Naive thymus-derived CD4-positive, alpha-beta T cell (primary cell): ENCODE measurements at regions not wholly inside any gene's neighbourhood (a gene's known extent, or its start where the extent isn't known, plus 50 kb on each side); places are given as distances from the start of the nearest gene placed in this dataset.

Experiments
- ATAC-seq: fragments of 150-1000 bp; cut with Tn5 transposase; 2 replicates; pipeline ENCODE4 v1.10.0; 2021; ENCODE audit warnings: mild to moderate bottlenecking, moderate library complexity
- CTCF ChIA-PET: fragments of 350-600 bp; sonication (Branson Sonifier 250); formaldehyde crosslinking; loops from one replicate; lab custom pipeline; 2021; ENCODE audit warnings: antibody characterized with exemption; lab: Charles Lee
- POLR2A ChIA-PET: fragments of 350-600 bp; sonication (Branson Sonifier 250); formaldehyde crosslinking; loops from one replicate; lab custom pipeline; 2021; ENCODE audit warnings: antibody characterized with exemption, inconsistent platforms; lab: Charles Lee
- DNase-seq, 9 donors: peaks; one replicate each; pipeline versions ENCODE4 v3.0.0 to v3.0.0-alpha.2; 2020 to 2022; ENCODE audit warnings: mixed read lengths in 1 of 9
- H3K27ac ChIP-seq: one replicate; pipeline ENCODE4 v1.7.0; 2013; ENCODE audit warnings: mild to moderate bottlenecking, low read depth, low read length, moderate library complexity
- H3K27me3 ChIP-seq, 2 donors: one replicate each; pipeline ENCODE4 v1.7.0; 2013; ENCODE audit warnings: low read length in 2 of 2, mild to moderate bottlenecking in 2 of 2, moderate library complexity in 2 of 2; ENCODE audit not compliant: control insufficient read depth in 2 of 2, insufficient read depth in 2 of 2
- H3K36me3 ChIP-seq, 3 experiments: 1 replicate in 2 of 3; 2 replicates in 1 of 3; pipeline ENCODE4 v1.7.0; 2013; ENCODE audit warnings: low read length in 3 of 3, mild to moderate bottlenecking in 3 of 3, moderate library complexity in 1 of 3; ENCODE audit not compliant: insufficient read depth in 3 of 3, control insufficient read depth in 2 of 3
- H3K4me1 ChIP-seq, 2 donors: one replicate each; pipeline ENCODE4 v1.7.0; 2013; ENCODE audit warnings: low read length in 2 of 2, mild to moderate bottlenecking in 2 of 2, moderate library complexity in 1 of 2; ENCODE audit not compliant: control insufficient read depth in 2 of 2, insufficient read depth in 2 of 2
- H3K4me3 ChIP-seq: 2 replicates; pipeline ENCODE4 v1.7.0; 2013; ENCODE audit warnings: mild to moderate bottlenecking, low read length
- H3K9me3 ChIP-seq, 3 experiments: 1 replicate in 2 of 3; 2 replicates in 1 of 3; pipeline ENCODE4 v1.7.0; 2013; ENCODE audit warnings: low read length in 3 of 3; ENCODE audit not compliant: control insufficient read depth in 2 of 3
- H3K27ac Mint-ChIP-seq, 9 donors: one replicate each; pipeline ENCODE4 v1.8.0; 2020 to 2022; ENCODE audit warnings: mixed read lengths in 9 of 9, mild to moderate bottlenecking in 8 of 9, moderate library complexity in 5 of 9, inconsistent platforms in 2 of 9
- H3K27me3 Mint-ChIP-seq, 5 donors: one replicate each; pipeline ENCODE4 v1.8.0; 2021 to 2022; ENCODE audit warnings: mixed read lengths in 5 of 5, mild to moderate bottlenecking in 1 of 5
- H3K36me3 Mint-ChIP-seq, 5 donors: one replicate each; pipeline ENCODE4 v1.8.0; 2020 to 2022; ENCODE audit warnings: mixed read lengths in 5 of 5, mild to moderate bottlenecking in 3 of 5, inconsistent platforms in 1 of 5
- H3K4me1 Mint-ChIP-seq, 7 donors: one replicate each; pipeline ENCODE4 v1.8.0; 2020 to 2022; ENCODE audit warnings: mixed read lengths in 7 of 7, mild to moderate bottlenecking in 3 of 7, inconsistent platforms in 1 of 7
- H3K4me3 Mint-ChIP-seq, 10 donors: one replicate each; pipeline ENCODE4 v1.8.0; 2020 to 2022; ENCODE audit warnings: mild to moderate bottlenecking in 10 of 10, mixed read lengths in 10 of 10, moderate library complexity in 6 of 10, inconsistent platforms in 2 of 10
- H3K9me3 Mint-ChIP-seq, 11 donors: one replicate each; pipeline ENCODE4 v1.8.0; 2020 to 2022; ENCODE audit warnings: mixed read lengths in 11 of 11, mild to moderate bottlenecking in 4 of 11, inconsistent platforms in 1 of 11, moderate library complexity in 1 of 11
- intact Hi-C, 2 donors: fragments of 100-400 bp; cut with micrococcal nuclease; formaldehyde crosslinking; loops; one replicate each; pipeline ENCODE4 v1.15.1; 2023

DNA sequence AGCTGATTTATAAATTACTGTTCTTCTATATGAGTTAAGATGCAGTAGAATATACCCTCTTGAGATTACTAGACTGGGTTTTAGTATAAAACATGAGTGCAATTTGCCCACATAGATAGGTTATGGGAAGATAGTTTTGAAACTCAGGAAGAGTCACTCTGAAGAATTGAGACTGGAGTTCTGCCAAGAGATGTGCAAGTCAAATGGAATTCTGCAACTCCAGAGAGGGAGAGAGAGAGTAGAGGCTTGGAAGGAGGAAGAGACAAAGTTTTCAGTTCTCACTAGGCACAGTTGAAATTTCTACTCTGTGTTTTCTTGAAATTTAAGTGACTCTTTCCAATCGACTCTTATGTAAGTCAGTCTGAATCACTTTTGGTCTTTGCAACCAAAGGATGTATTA, 878.8 kb downstream of the TSN start:
- DNase-seq (no peak), ATAC-seq (no peak)
- H3K4me3 ChIP-seq = no peak overlapping the region
- ChIA-PET CTCF (no interaction called here), POLR2A (no interaction called here)
- H3K9me3 ChIP-seq = no peaks in the 10 kb centered on the region
- no peaks in the 10 kb centered on the region for H3K36me3 ChIP-seq
- H3K36me3 Mint-ChIP-seq = no peaks in the 10 kb centered on the region
- H3K27ac Mint-ChIP-seq = no peak overlapping the region
- intact Hi-C loops = no loop called here
- H3K4me1 Mint-ChIP-seq = no peaks in the 10 kb centered on the region
- H3K4me1 ChIP-seq = no peaks in the 10 kb centered on the region
- no peaks in the 10 kb centered on the region for H3K27me3 ChIP-seq
- peaks cover 0 to 16% (median 5%) of the 10 kb centered on the region in 11 donors for H3K9me3 Mint-ChIP-seq
- H3K27ac ChIP-seq = no peak overlapping the region
- H3K27me3 Mint-ChIP-seq = no peaks in the 10 kb centered on the region
- H3K4me3 Mint-ChIP-seq = no peak overlapping the region

DNA sequence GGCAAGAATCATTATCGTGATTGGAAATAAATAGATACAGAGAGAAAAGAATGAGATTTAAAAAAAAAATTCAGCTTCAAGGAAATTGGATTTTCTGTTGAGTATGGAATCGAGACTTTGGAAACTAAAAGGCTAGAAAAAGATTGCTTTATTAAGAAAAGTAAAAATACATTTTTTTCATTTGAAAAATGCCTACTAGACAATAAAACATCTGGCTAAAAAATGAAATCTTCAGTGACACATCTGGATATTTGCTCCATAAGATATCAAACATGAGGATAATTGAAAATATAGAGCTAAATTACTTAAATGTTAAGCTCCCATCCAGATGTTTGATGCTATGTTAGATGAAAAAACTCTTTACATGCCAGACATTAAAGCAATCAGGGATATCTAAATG, 879.5 kb downstream of the TSN start:
- Histone ChIP-seq H3K9me3 (no peaks in the 10 kb centered on the region), H3K27ac (no peak overlapping the region), H3K36me3 (no peaks in the 10 kb centered on the region), H3K4me1 (no peaks in the 10 kb centered on the region), H3K4me3 (no peak overlapping the region), H3K27me3 (no peaks in the 10 kb centered on the region)
- no peaks in the 10 kb centered on the region for H3K36me3 Mint-ChIP-seq
- H3K4me1 Mint-ChIP-seq = no peaks in the 10 kb centered on the region
- no peak overlapping the region for H3K4me3 Mint-ChIP-seq
- intact Hi-C loops = no loop called here
- no peaks in the 10 kb centered on the region for H3K27me3 Mint-ChIP-seq
- POLR2A ChIA-PET = no interaction called here
- no peak overlapping the region for H3K27ac Mint-ChIP-seq
- H3K9me3 Mint-ChIP-seq = peaks cover 0 to 14% (median 5%) of the 10 kb centered on the region in 11 donors
- DNase-seq (no peak), ATAC-seq (no peak)
- CTCF ChIA-PET = no interaction called here

DNA sequence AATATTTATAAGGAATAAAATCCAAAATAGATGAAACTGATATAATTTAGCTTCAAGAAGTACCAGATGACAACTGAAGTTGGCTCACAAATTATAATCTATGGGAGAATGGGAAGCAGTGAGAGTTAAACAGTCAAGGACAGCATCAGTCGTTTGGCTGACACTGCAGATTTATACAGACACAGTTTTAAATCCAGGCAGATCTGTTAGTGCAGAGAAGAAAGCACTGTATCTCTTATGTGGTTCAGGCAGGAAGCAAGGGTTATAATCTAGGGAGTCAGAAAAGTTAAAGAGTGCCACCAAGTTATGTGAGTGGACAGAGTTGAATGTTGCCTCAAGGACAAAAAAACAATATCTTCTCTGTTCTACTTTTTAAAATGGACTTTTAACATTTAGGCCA, 880.2 kb downstream of the TSN start:
- Mint-ChIP-seq H3K27me3 (no peaks in the 10 kb centered on the region), H3K4me1 (no peaks in the 10 kb centered on the region), H3K27ac (no peak overlapping the region), H3K36me3 (no peaks in the 10 kb centered on the region), H3K4me3 (no peak overlapping the region), H3K9me3 (peaks cover 0 to 14% (median 6%) of the 10 kb centered on the region in 11 donors)
- Histone ChIP-seq H3K4me1 (no peaks in the 10 kb centered on the region), H3K27ac (no peak overlapping the region), H3K36me3 (no peaks in the 10 kb centered on the region), H3K4me3 (no peak overlapping the region), H3K9me3 (no peaks in the 10 kb centered on the region), H3K27me3 (no peaks in the 10 kb centered on the region)
- DNase-seq (no peak), ATAC-seq (no peak)
- ChIA-PET POLR2A (no interaction called here), CTCF (no interaction called here)
- intact Hi-C loops = no loop called here

GRCh38 chr2:122636097-122636496, 880.6 kb downstream of the TSN start:
- Mint-ChIP-seq H3K36me3 (no peaks in the 10 kb centered on the region), H3K9me3 (peaks cover 0 to 14% (median 7%) of the 10 kb centered on the region in 11 donors), H3K27ac (no peak overlapping the region), H3K4me1 (no peaks in the 10 kb centered on the region), H3K4me3 (no peak overlapping the region), H3K27me3 (no peaks in the 10 kb centered on the region)
- no peak for DNase-seq
- intact Hi-C loops = no loop called here
- no peaks in the 10 kb centered on the region for H3K27me3 ChIP-seq
- no peak for ATAC-seq
- no peak overlapping the region for H3K4me3 ChIP-seq
- H3K9me3 ChIP-seq = no peaks in the 10 kb centered on the region
- ChIA-PET CTCF (no interaction called here), POLR2A (no interaction called here)
- H3K27ac ChIP-seq = no peak overlapping the region
- no peaks in the 10 kb centered on the region for H3K36me3 ChIP-seq
- H3K4me1 ChIP-seq = no peaks in the 10 kb centered on the region

GRCh38 chr2:122639176-122639575, 883.7 kb downstream of the TSN start:
- intact Hi-C loops = no loop called here
- H3K9me3 Mint-ChIP-seq = peaks cover 0 to 18% (median 6%) of the 10 kb centered on the region in 11 donors
- no peak overlapping the region for H3K27ac Mint-ChIP-seq
- Histone ChIP-seq H3K4me3 (no peak overlapping the region), H3K4me1 (no peaks in the 10 kb centered on the region), H3K27me3 (no peaks in the 10 kb centered on the region), H3K27ac (no peak overlapping the region), H3K36me3 (no peaks in the 10 kb centered on the region), H3K9me3 (no peaks in the 10 kb centered on the region)
- no peak overlapping the region for H3K4me3 Mint-ChIP-seq
- no peak for ATAC-seq
- ChIA-PET CTCF (interaction anchor here (0.6 kb wide), 1 partner anchor 135 kb away, joined by 4 read pairs; no protein-coding TSS in a partner anchor), POLR2A (no interaction called here)
- DNase-seq = no peak
- no peaks in the 10 kb centered on the region for H3K27me3 Mint-ChIP-seq
- no peaks in the 10 kb centered on the region for H3K36me3 Mint-ChIP-seq
- no peaks in the 10 kb centered on the region for H3K4me1 Mint-ChIP-seq

DNA sequence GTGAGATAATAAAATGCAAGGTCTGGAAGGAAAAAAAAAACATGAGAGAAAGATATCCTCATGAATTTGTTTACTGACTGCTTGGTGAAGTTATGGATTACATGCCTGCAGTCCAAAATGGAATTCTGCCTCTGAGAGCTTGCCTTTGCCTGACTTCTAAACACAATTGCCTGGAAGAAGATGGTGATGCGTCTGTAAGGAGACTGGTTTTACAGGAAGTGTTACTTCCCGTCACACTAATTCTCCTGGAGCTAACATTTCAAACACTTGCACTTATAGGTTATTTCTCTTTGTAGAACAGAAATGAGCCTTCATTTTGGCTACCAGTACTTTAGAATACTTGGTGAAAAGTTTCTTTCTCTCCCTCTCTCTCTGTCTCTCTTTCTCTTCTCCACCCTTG, 884.3 kb downstream of the TSN start:
- Mint-ChIP-seq H3K36me3 (no peaks in the 10 kb centered on the region), H3K9me3 (peaks cover 0 to 12% (median 6%) of the 10 kb centered on the region in 11 donors), H3K4me3 (no peak overlapping the region), H3K27me3 (no peaks in the 10 kb centered on the region), H3K27ac (no peak overlapping the region), H3K4me1 (no peaks in the 10 kb centered on the region)
- no peaks in the 10 kb centered on the region for H3K4me1 ChIP-seq
- H3K27me3 ChIP-seq = no peaks in the 10 kb centered on the region
- ChIA-PET CTCF (no interaction called here), POLR2A (no interaction called here)
- H3K36me3 ChIP-seq = no peaks in the 10 kb centered on the region
- no peak overlapping the region for H3K4me3 ChIP-seq
- DNase-seq = no peak
- intact Hi-C loops = no loop called here
- H3K9me3 ChIP-seq = no peaks in the 10 kb centered on the region
- no peak for ATAC-seq
- H3K27ac ChIP-seq = no peak overlapping the region

DNA sequence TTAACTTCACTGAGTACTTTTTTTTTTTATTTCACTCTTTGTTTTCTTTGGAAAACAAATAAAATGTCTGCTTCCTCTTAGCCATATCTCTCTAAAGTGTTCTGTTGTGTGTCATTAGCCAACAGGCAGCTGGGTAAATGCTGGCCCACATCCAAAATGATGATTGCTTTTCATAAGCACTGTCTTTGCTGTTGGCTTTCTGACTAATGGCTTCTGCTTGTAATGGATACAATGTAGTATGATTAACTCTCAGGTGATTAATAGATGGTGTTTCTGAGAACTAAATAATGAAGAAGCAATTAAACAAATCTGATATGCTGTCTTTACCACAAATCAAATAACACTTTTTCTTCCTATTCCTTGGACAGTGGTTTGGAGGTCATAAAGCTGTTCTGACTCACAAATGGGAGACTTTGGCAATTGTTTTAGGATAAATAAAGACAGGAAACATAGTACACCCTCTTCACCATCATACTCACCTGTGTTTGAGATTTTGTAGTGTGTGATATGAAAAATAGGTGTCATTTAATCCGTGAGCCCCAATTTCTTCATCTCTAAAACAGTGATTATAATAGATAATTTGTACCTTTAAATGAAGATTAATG, 888.4 kb downstream of the TSN start:
- ATAC-seq (no peak), DNase-seq (no peak)
- CTCF ChIA-PET = no interaction called here
- H3K4me3 ChIP-seq = no peak overlapping the region
- intact Hi-C loops = no loop called here
- POLR2A ChIA-PET = no interaction called here
- H3K4me1 ChIP-seq = no peaks in the 10 kb centered on the region
- H3K36me3 Mint-ChIP-seq = no peaks in the 10 kb centered on the region
- no peaks in the 10 kb centered on the region for H3K4me1 Mint-ChIP-seq
- H3K9me3 ChIP-seq = no peaks in the 10 kb centered on the region
- no peak overlapping the region for H3K27ac ChIP-seq
- H3K27ac Mint-ChIP-seq = no peak overlapping the region
- no peak overlapping the region for H3K4me3 Mint-ChIP-seq
- H3K9me3 Mint-ChIP-seq = peaks cover 0 to 15% (median 4%) of the 10 kb centered on the region in 11 donors
- H3K36me3 ChIP-seq = no peaks in the 10 kb centered on the region
- H3K27me3 Mint-ChIP-seq = no peaks in the 10 kb centered on the region
- no peaks in the 10 kb centered on the region for H3K27me3 ChIP-seq
